Neural cell (in vitro differentiated cells): ENCODE measurements at regions not wholly inside any gene's neighbourhood (a gene's known extent, or its start where the extent isn't known, plus 50 kb on each side); places are given as distances from the start of the nearest gene placed in this dataset.

Source experiments
- H2AFZ ChIP-seq: fragments of 200-600, 300-800 bp; sonication (generic), shearing (Covaris generic); 2 replicates; pipeline ENCODE4 v1.6.0; 2014; ENCODE audit warnings: low read depth, mild to moderate bottlenecking, antibody characterized with exemption, low read length, moderate library complexity
- H3F3A ChIP-seq: fragments of 200-600 bp; shearing (Covaris generic); 2 replicates; pipeline ENCODE4 v1.6.1; 2016; ENCODE audit warnings: mild to moderate bottlenecking, moderate library complexity, mixed read lengths, antibody characterized with exemption, low read length; ENCODE audit not compliant: insufficient read depth, poor library complexity, severe bottlenecking
- H3K27ac ChIP-seq: fragments of 200-600, 300-800 bp; sonication (generic), shearing (Covaris generic); 2 replicates; pipeline ENCODE4 v1.5.1; 2014; ENCODE audit warnings: mild to moderate bottlenecking, low read length, moderate library complexity
- H3K27me3 ChIP-seq: fragments of 300-800, 200-600 bp; sonication (generic), shearing (Covaris generic); 2 replicates; pipeline ENCODE4 v1.6.0; 2014; ENCODE audit warnings: mild to moderate bottlenecking, low read depth, low read length, moderate library complexity; ENCODE audit not compliant: insufficient read depth
- H3K36me3 ChIP-seq: fragments of 300-800, 200-600 bp; sonication (generic), shearing (Covaris generic); 2 replicates; pipeline ENCODE4 v1.5.1; 2014; ENCODE audit warnings: mild to moderate bottlenecking, antibody characterized with exemption, low read length, moderate library complexity; ENCODE audit not compliant: insufficient read depth
- H3K4me2 ChIP-seq: fragments of 300-800, 200-600 bp; sonication (generic), shearing (Covaris generic); 2 replicates; pipeline ENCODE4 v1.6.0; 2014; ENCODE audit warnings: mild to moderate bottlenecking, low read length
- H3K4me3 ChIP-seq: fragments of 300-800, 200-600 bp; sonication (generic), shearing (Covaris generic); 2 replicates; pipeline ENCODE4 v1.5.1; 2014; ENCODE audit warnings: mild to moderate bottlenecking, low read length, moderate library complexity
- H3K79me2 ChIP-seq: fragments of 200-600 bp; shearing (Covaris generic); replicated peaks from 2 replicates; pipeline ENCODE4 v1.6.0; 2014; ENCODE audit warnings: mild to moderate bottlenecking, low read length, moderate library complexity; ENCODE audit not compliant: insufficient read depth
- H3K9ac ChIP-seq: fragments of 300-800, 200-600 bp; sonication (generic), shearing (Covaris generic); 2 replicates; pipeline ENCODE4 v1.6.1; 2016; ENCODE audit warnings: mild to moderate bottlenecking, low read length, mixed read lengths
- H3K9me2 ChIP-seq: fragments of 200-600 bp; shearing (Covaris generic); 2 replicates; pipeline ENCODE4 v1.6.1; 2016; ENCODE audit warnings: mild to moderate bottlenecking, low read length, mixed read lengths; ENCODE audit not compliant: insufficient read depth
- H3K9me3 ChIP-seq: fragments of 200-600, 300-800 bp; sonication (generic), shearing (Covaris generic); 2 replicates; pipeline ENCODE4 v1.6.1; 2016; ENCODE audit warnings: mild to moderate bottlenecking, mixed run types, low read length, moderate library complexity, mixed read lengths
- H4K20me1 ChIP-seq: fragments of 200-600 bp; shearing (Covaris generic); 2 replicates; pipeline ENCODE4 v1.6.1; 2016; ENCODE audit warnings: mild to moderate bottlenecking, mixed run types; ENCODE audit not compliant: insufficient read depth
- EP300 ChIP-seq: fragments of 450-650 bp; conservative IDR thresholded peaks from 2 replicates; pipeline ENCODE4 v1.6.1; 2014; ENCODE audit warnings: antibody characterized with exemption, mild to moderate bottlenecking, moderate library complexity; ENCODE audit not compliant: poor library complexity, severe bottlenecking
- EZH2 ChIP-seq: fragments of 200-600, 300-800 bp; shearing (Covaris generic), sonication (generic); IDR thresholded peaks from 2 replicates; pipeline ENCODE4 v1.6.1; 2014; ENCODE audit warnings: antibody characterized with exemption, low read length, borderline replicate concordance, mild to moderate bottlenecking; ENCODE audit not compliant: insufficient read depth, poor library complexity, severe bottlenecking
- MXI1 ChIP-seq: fragments of 450-650 bp; conservative IDR thresholded peaks from 2 replicates; pipeline ENCODE4 v1.6.1; 2014; ENCODE audit warnings: antibody characterized with exemption, mild to moderate bottlenecking; ENCODE audit not compliant: poor library complexity, severe bottlenecking
- POLR2AphosphoS5 ChIP-seq: IDR thresholded peaks from 2 replicates; pipeline ENCODE4 v1.6.1; 2012
- RAD21 ChIP-seq: fragments of 450-650 bp; conservative IDR thresholded peaks from 2 replicates; pipeline ENCODE4 v1.6.1; 2014; ENCODE audit warnings: antibody characterized with exemption, mild to moderate bottlenecking, moderate library complexity
- REST ChIP-seq: IDR thresholded peaks from 2 replicates; pipeline ENCODE4 v1.6.1; 2012; ENCODE audit warnings: borderline replicate concordance
- SMC3 ChIP-seq: fragments of 450-650 bp; conservative IDR thresholded peaks from 2 replicates; pipeline ENCODE4 v1.6.1; 2014; ENCODE audit warnings: antibody characterized with exemption, mild to moderate bottlenecking, moderate library complexity; ENCODE audit not compliant: poor library complexity
- TAF1 ChIP-seq: IDR thresholded peaks from 2 replicates; pipeline ENCODE4 v1.6.1; 2012; ENCODE audit warnings: low read depth
- TF ChIP-seq, protein P1 (sequence below): fragments of 450-650 bp; IDR thresholded peaks from 2 replicates; pipeline ENCODE4 v1.5.1; 2014; ENCODE audit warnings: antibody characterized with exemption, mild to moderate bottlenecking, moderate library complexity; ENCODE audit not compliant: poor library complexity, severe bottlenecking

DNA sequence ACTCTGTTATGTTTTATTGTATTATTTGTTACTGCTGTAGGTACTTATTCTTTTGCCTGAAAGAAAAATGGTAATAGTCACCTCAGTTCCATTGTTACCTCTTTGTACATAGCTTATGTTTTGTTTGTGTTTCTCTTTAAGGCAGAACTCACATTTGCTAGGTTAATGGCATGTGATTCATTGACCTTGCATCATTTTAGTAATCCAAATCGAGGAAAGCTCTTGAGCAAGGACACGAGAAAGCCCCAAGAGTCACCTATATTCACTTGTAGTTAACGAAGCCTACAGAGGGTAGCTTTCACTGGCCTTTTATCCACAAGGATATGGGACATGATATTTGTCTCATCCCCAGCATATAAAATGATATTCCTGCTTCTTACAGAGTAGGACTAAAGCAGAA lies 1765.2 kb downstream of the NCAM2 start:
- Histone ChIP-seq H3K9ac (no peak overlapping the region), H3K9me2 (no peaks in the 10 kb centered on the region), H3K27ac (no peak overlapping the region), H2AFZ (no peak overlapping the region), H3K79me2 (no peaks in the 10 kb centered on the region), H3K36me3 (no peaks in the 10 kb centered on the region), H3K27me3 (no peaks in the 10 kb centered on the region), H3K4me3 (no peak overlapping the region), H4K20me1 (no peaks in the 10 kb centered on the region), H3K4me2 (no peak overlapping the region), H3F3A (no peaks in the 10 kb centered on the region), H3K9me3 (no peaks in the 10 kb centered on the region)
- TF ChIP-seq EP300 (no peak), MXI1 (no peak)
- TF ChIP-seq, protein P1, sequence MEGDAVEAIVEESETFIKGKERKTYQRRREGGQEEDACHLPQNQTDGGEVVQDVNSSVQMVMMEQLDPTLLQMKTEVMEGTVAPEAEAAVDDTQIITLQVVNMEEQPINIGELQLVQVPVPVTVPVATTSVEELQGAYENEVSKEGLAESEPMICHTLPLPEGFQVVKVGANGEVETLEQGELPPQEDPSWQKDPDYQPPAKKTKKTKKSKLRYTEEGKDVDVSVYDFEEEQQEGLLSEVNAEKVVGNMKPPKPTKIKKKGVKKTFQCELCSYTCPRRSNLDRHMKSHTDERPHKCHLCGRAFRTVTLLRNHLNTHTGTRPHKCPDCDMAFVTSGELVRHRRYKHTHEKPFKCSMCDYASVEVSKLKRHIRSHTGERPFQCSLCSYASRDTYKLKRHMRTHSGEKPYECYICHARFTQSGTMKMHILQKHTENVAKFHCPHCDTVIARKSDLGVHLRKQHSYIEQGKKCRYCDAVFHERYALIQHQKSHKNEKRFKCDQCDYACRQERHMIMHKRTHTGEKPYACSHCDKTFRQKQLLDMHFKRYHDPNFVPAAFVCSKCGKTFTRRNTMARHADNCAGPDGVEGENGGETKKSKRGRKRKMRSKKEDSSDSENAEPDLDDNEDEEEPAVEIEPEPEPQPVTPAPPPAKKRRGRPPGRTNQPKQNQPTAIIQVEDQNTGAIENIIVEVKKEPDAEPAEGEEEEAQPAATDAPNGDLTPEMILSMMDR = no peak

- H3F3A ChIP-seq = no peaks in the 10 kb centered on the region
- no peaks in the 10 kb centered on the region for H3K79me2 ChIP-seq
- no peak overlapping the region for H3K4me2 ChIP-seq
- no peak overlapping the region for H3K27ac ChIP-seq
- no peak overlapping the region for H2AFZ ChIP-seq
- H3K4me3 ChIP-seq = no peak overlapping the region
- no peaks in the 10 kb centered on the region for H3K36me3 ChIP-seq
- no peaks in the 10 kb centered on the region for H3K27me3 ChIP-seq
- no peaks in the 10 kb centered on the region for H3K9me2 ChIP-seq
- no peaks in the 10 kb centered on the region for H4K20me1 ChIP-seq
- no peaks in the 10 kb centered on the region for H3K9me3 ChIP-seq
- TF ChIP-seq EZH2 (no peak), SMC3 (no peak), RAD21 (no peak), POLR2AphosphoS5 (no peak), EP300 (no peak), REST (no peak), TAF1 (no peak), MXI1 (no peak)
- TF ChIP-seq, protein P1 = no peak
- no peak overlapping the region for H3K9ac ChIP-seq
These were observed 1766.0 kb downstream of the NCAM2 start for GRCh38 chr21:22764222-22764621.
